Fibroblast of the aortic adventitia (primary cell): ENCODE measurements at regions not wholly inside any gene's neighbourhood (a gene's known extent, or its start where the extent isn't known, plus 50 kb on each side); places are given as distances from the start of the nearest gene placed in this dataset.

Experiments
- DNase-seq: peaks from one replicate; pipeline ENCODE4 v3.0.0-alpha.2; 2010; ENCODE audit warnings: low read depth
- H3K4me3 ChIP-seq: 2 replicates; pipeline ENCODE4 v1.5.1; 2011; ENCODE audit warnings: low read depth, mild to moderate bottlenecking, control low read depth, low read length, moderate library complexity
- CTCF ChIP-seq: IDR thresholded peaks from 2 replicates; pipeline ENCODE4 v1.5.1; 2011; ENCODE audit warnings: mild to moderate bottlenecking, low read length, control low read depth, inconsistent platforms; ENCODE audit not compliant: insufficient read depth

GRCh38 chr2:176668912-176669311 lies 399.7 kb downstream of the MTX2 start:
- DNase-seq = peak; percentile 13
- no peak overlapping the region for H3K4me3 ChIP-seq
- no peak for TF ChIP-seq CTCF

- no peak overlapping the region for H3K4me3 ChIP-seq
- no peak for TF ChIP-seq CTCF
- no peak for DNase-seq
Observed at GRCh38 chr2:176669398-176670174, 400.3 kb downstream of the MTX2 start.

- TF ChIP-seq CTCF = no peak
- H3K4me3 ChIP-seq = no peak overlapping the region
- DNase-seq = no peak
Observed at GRCh38 chr2:176675271-176675949, 406.2 kb downstream of the MTX2 start.

GRCh38 chr2:176677746-176678265 lies 408.6 kb downstream of the MTX2 start:
- no peak for DNase-seq
- no peak for TF ChIP-seq CTCF

GRCh38 chr2:176678571-176678970 lies 409.3 kb downstream of the MTX2 start:
- DNase-seq = no peak
- no peak for TF ChIP-seq CTCF
- no peak overlapping the region for H3K4me3 ChIP-seq

More at GRCh38 chr2:176677746-176678265, 408.6 kb downstream of the MTX2 start:
- no peak overlapping the region for H3K4me3 ChIP-seq

- TF ChIP-seq CTCF = no peak
- no peak overlapping the region for H3K4me3 ChIP-seq
- DNase-seq = no peak
Observed at GRCh38 chr2:176679061-176679669, 409.9 kb downstream of the MTX2 start.
